ENCODE measurements at regions not wholly inside any gene's neighbourhood (a gene's known extent, or its start where the extent isn't known, plus 50 kb on each side); places are given as distances from the start of the nearest gene placed in this dataset.

GRCh38 chr6:126939784-126940183 lies 178.7 kb upstream of the RSPO3 start:
- no peak for TF ChIP-seq CTCF (IDR thresholded peaks at IDR 0.05; ENCODE audit: borderline replicate concordance, insufficient read depth, low read depth, low read length)
- no peak overlapping the region for H3K4me3 ChIP-seq (ENCODE audit: low read depth, low read length)

GRCh38 chr6:126941751-126942150 lies 176.7 kb upstream of the RSPO3 start:
- H3K4me3 ChIP-seq (ENCODE audit: low read depth, low read length): no peak overlapping the region
- no peak for TF ChIP-seq CTCF (IDR thresholded peaks at IDR 0.05; ENCODE audit: borderline replicate concordance, insufficient read depth, low read depth, low read length)

GRCh38 chr6:126944512-126944911 lies 174.0 kb upstream of the RSPO3 start:
- no peak overlapping the region for H3K4me3 ChIP-seq (ENCODE audit: low read depth, low read length)
- TF ChIP-seq CTCF (IDR thresholded peaks at IDR 0.05; ENCODE audit: borderline replicate concordance, insufficient read depth, low read depth, low read length): no peak

- TF ChIP-seq CTCF (IDR thresholded peaks at IDR 0.05; ENCODE audit: borderline replicate concordance, insufficient read depth, low read depth, low read length): no peak
- H3K4me3 ChIP-seq (ENCODE audit: low read depth, low read length): no peak overlapping the region
Observed at GRCh38 chr6:126945150-126945685, 173.3 kb upstream of the RSPO3 start.

- H3K4me3 ChIP-seq (ENCODE audit: low read depth, low read length): no peak overlapping the region
- TF ChIP-seq CTCF (IDR thresholded peaks at IDR 0.05; ENCODE audit: borderline replicate concordance, insufficient read depth, low read depth, low read length): no peak
Observed at GRCh38 chr6:126945812-126946360, 172.6 kb upstream of the RSPO3 start.

GRCh38 chr6:126947070-126947469 lies 171.4 kb upstream of the RSPO3 start:
- TF ChIP-seq CTCF (IDR thresholded peaks at IDR 0.05; ENCODE audit: borderline replicate concordance, insufficient read depth, low read depth, low read length): no peak
- H3K4me3 ChIP-seq (ENCODE audit: low read depth, low read length): no peak overlapping the region

GRCh38 chr6:126949786-126950185 lies 168.7 kb upstream of the RSPO3 start:
- no peak for TF ChIP-seq CTCF (IDR thresholded peaks at IDR 0.05; ENCODE audit: borderline replicate concordance, insufficient read depth, low read depth, low read length)
- no peak overlapping the region for H3K4me3 ChIP-seq (ENCODE audit: low read depth, low read length)
